Epidermal melanocyte (primary cell): ENCODE measurements at regions not wholly inside any gene's neighbourhood (a gene's known extent, or its start where the extent isn't known, plus 50 kb on each side); places are given as distances from the start of the nearest gene placed in this dataset.

Experiments
- DNase-seq: peaks from one replicate; pipeline ENCODE4 v3.0.0; 2011; ENCODE audit warnings: low spot score; ENCODE audit not compliant: insufficient read length

DNA sequence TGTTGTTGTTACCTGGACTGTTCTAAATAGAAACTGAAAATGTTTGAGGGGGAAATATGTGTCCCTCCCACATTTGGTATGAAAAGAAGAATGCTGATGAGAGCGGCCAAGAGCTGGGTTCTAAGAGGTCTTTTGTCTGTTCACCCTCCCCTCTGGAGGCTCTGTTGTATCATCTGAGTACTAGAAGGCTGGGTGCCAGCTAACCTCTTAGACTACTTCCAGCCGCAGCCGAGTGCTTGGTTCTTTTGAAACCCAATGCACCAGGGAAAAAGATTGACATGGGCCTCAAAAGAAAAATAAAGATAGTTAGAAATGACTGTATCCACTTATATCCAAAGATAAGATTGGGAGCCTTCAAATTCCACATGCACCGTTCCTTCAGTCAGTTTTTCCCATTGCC is 255.9 kb downstream of the TXNL1 start:
- DNase-seq: no peak

DNA sequence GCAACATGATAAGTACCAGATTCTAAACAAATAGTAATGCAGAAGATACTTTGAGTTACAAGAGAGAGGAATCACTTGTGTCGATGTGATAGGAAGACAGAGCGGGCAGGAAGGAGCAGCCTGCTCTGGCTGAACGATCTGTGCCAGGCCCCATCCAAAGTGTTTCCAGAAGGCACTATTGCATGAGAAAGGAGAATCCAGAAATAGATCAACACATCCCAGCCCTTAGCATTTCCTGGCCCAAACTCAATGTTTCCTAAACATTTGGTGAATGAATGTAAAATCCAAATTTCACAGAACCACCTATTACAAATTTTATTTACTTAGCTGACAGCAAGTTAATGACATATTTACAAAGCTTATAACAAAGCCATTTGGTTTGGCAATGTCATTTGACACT is 257.2 kb downstream of the TXNL1 start:
- no peak for DNase-seq

DNA sequence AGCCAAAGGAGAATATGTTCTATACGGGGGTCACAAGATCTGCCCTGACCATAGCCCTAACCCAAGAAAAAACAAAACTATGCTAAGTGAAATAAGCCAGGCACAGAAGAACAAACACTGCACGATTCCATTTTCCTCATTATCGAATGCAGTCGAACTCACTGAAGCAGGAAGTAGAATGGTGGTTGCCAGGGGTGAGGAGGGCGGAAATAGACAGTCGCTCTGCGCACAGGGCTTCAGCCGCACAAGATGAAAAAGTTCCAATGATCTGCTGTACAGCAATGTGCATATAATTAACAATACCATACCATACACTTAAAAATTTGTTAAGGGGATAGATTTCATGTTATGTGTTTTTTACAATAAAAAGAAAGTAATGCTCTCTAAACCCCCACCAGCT is 257.7 kb downstream of the TXNL1 start:
- DNase-seq: no peak

DNA sequence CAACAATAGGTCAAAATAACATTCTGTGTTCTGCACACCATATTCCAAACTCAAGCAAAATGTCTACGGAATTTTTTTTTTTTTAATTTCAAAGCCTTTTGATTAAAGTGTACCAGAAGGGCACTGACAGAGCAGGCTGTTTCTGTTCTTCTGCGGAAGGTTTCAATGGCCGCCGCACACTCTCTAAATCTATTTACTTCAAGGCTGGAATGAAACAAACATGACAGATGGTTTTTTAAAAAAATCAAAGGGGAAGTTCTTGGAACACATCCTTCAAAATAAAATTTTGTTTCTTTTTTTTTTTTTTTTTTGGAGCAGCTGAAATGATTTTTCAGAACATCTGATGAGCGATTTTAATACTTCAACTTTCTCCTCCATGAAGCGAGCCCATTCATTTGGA is 259.1 kb downstream of the TXNL1 start:
- DNase-seq: no peak

DNA sequence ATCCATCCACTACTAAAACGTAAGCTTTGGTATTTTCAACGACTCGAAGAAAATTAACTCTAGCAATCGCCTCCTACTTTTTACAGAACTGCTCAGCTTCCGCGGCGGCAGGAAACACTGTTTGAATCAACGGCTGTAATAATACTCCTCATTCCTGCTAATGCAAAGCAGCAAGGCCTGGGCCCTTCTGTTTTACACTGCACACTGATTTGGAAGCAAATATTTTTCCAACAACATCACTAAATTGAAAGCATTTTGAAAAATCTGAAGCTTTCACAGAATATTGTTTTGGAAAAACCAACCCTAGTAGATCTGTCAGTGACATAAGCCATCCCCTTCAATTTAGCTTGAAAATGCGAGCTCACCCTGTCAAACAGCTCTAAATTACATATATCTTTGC is 261.2 kb downstream of the TXNL1 start:
- DNase-seq: no peak

DNA sequence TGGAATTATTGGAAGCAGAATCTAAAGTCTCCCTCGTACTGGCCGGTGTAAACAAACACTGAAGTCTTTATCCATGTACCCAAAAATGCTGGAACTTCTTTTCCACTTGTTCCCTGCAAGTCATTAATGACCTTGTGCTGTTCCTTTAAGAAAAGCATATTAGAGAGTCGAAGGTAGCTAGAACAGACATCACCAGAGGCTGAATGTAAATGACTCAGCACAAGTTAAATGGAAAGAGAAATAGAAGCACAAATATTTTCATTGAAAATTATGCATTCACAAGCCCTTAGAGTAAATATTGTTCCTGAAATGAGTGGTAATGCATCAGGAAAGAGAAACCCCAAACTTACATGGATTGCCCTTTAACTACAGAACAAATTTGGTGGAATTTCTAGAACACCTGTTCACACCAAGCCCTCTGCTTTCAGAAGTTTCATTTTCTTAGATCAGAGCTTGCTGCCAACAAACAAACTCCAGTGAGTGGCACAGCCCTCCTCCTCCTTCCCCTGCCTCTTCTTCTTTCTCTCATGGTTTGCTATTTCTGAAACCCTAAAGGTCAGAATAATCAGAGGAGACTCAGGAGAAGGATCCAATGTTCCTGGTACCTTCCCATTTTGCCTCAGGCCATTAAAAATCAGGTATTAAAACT is 264.3 kb downstream of the TXNL1 start:
- DNase-seq: no peak

DNA sequence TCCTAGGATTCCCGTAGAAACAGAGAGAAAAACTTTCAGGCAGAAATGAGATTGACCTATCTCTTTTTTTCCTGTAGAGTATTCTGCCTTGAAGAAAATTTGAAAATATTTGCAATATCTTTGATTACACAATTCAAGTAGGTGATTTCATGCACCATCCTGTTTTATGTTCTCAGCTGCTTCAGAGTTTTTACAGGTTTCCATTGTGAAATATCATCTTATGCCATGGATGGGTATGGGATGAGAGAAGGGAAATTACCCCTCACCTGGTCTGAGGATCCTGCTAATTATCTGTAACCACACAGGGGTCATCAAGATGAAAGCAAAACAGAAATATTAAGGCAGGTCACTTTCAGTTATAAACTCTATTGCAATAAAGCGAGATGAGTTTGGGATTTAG is 264.8 kb downstream of the TXNL1 start:
- DNase-seq: no peak

DNA sequence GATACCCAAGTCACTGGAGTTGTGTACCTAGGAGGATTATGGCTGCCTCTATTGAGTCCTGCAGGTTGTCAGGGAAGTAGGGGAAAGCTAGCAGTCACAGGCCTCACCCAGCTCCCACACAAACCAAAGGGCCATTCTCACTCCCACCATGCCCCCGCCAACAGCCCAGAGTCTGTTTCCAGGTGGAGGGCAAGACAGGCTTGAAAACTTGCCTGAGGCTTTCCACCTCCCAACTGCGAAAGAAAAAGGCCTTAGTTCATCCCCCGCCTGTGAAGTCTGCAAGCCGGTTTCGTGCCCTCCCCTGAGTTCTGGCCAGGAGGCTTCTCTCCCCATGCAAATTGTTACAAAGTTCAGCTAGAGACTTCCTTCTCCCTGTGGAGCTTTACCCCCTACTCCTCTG is 270.3 kb downstream of the TXNL1 start:
- DNase-seq: no peak

DNA sequence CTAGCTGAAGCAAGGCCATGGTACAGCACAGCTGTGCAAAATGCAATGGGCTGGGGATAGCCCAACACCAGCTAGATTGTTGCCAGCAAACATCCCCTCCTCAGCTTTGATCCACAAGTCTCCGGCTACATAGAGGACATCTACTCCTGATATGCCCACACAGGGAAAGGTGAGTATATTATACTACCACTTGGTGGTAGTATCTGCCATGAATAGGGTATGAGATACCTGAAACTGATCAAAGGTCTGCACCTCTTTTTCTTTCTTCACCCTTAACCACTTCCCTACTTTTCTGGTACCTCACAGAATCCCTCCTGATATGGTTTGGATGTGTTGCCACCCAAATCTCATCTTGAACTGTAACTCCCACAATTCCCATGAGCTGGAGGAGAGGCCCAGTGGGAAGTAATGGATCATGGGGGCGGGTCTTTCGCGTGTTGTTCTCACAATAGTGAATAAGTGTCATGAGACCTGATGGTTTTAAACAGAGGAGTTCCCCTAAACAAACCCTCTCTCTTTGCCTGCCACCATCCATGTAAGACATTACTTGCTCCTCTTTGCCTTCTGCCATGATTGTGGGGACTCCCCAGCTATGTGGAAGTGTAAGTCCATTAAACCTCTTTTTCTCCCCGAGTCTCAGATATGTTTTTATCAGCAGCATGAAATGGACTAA is 279.6 kb downstream of the TXNL1 start:
- DNase-seq: no peak

DNA sequence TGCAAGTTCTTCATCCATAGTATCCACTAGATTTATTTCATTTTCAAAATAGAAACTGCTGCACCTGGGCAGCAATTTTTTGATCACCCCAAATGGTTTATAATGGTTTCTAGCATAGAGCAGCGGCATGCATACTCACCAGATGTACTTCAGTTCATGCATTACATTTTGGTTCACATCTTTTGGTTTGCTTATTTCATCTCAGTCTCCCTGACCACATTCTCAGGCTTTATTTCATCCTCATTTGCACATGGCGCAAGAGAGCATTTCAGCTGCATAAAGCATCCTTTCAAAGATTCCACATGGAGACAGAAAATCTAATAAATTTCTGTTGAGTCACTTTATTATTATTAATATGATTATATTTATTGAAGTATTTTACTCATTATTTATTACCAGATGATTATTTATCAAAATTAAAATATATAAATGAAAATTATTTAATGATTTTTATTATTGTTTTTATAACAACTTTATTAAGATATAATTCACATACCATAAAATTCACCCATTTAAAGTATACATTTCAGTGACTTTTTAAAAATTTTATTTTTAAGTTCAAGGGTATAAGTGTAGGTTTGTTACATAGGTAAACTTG is 284.6 kb downstream of the TXNL1 start:
- DNase-seq: no peak

DNA sequence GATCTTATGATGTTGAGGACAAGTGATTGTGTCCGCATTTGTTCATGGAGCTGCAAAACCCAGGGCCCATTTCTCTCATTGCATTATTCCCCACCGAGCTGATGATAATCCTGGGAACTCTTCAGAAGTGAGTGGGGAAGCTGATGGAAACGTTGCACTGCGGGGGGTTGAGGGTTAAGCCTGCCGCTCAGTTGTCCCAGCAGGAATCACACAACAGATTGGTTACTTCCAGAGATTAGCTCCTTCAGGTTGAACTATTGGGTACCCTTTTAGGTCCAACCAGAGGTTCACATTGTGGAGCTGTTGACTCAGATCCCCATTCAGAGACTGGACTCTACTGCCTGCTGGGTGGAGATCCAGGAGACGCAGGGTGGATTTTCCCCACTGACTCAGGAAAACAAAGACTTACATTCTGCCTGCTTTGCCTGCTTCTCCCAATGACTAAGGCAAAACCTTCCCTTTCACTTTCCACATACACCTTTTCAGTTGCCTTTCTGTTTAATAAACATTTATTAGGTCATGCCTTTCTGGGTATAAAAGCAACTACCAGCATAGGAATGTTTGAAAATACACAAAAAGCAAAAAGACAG is 286.4 kb downstream of the TXNL1 start:
- DNase-seq: no peak

DNA sequence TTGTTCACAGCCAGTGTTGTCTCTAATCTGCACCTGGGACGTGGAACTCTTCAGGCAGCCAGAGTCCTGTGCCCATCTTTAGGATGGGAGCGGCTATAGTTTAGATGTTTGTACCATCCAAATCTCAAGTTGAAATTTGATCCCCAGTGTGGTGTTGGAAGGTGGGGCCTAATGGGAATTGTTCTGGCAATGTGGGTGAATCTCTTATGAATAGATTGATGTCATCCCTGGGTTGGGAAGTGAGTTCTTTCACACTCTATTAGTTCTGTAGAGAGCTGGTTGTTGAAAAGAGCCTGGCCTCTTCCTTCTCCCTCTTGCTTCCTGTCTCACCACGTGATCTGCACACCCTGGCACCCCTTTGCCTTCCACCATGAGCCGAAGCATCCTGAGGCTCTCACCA is 300.9 kb downstream of the TXNL1 start:
- DNase-seq: no peak

DNA sequence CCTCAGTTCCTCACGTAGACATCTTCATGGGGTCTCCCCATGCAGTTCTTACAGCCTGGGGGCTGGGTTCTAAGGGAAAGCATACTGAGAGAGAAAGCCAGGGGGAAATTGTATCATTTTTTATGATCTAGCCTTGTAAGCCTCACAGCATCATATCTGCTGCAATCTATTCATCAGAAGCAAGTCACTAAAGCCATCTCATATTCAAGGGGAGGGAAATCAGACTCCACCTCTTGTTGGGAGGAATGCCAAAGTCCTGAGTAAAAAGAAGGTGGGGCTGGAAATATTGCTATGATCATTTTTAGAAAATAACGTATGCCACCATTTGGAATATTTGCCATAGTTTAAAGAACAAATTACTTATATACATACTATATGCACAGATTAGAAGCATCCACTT is 304.6 kb downstream of the TXNL1 start:
- DNase-seq: no peak

DNA sequence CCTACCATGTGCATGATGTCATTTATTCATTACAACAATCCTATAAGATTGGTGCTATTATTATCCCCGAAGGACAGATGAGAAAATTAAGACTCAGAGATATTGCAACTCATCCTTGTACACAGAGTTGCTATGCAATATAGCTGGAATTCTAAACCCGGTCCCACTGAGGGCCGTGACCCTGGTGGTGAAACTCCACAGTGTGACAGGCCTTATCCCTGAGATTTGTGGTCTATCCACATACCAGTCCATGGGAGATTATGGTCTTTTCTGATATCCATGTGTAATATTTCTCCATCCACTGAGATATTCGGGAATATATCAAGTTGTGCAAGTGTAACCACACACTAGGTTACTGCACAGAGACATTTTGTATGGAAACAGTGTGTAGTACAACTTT is 305.2 kb downstream of the TXNL1 start:
- no peak for DNase-seq

DNA sequence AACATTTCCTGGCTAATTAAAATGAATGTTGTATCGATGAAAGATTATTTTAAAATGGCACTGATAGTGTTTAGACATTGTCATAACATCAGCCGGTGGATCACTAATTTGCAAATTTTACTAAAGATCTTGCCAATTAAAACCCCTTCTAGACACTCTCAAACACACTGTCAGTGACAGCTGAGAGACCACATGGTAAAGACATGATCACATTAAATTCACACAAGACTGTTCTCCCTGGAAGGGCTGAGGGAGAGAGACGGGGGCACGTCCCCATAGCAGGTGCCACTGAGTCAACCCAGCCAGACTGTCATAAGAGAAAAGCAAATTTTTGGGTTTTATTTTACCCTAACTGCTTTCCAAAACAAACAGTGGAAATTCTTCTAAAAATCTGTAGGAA is 306.0 kb downstream of the TXNL1 start:
- no peak for DNase-seq

DNA sequence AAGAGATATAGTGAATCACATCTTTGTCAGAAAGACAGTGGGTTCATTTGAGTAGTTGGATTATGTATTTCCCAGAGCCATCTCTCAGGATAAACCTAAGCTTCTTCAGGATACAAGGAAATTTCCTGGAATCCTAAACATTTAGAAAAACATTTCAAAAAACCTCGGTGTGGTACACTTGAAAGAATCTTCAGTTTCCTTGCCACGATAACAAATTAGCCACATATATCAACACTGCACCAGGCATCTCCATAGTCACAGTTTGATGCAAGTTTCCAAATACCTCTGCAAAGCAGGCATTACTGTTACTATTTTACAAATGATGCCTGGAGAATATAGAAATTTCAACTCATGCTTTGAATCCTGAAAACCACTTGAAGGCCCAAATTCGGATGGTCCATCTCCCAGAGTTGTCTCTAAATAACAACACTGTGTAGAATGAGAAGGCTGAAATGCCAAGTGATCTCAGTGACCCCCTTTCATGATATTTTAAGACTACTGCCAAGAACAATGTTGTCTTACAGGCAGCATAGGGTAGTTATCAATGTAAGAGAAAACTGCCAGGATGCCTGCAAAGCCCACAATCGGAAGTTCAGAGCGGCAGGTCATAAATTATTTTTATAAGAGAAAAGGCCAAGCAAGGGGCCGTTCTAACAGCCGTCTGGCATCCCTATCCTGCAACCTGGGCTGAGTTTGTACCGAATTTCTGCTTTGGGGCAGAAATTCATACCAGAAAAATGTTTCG is 307.9 kb downstream of the TXNL1 start:
- no peak for DNase-seq

DNA sequence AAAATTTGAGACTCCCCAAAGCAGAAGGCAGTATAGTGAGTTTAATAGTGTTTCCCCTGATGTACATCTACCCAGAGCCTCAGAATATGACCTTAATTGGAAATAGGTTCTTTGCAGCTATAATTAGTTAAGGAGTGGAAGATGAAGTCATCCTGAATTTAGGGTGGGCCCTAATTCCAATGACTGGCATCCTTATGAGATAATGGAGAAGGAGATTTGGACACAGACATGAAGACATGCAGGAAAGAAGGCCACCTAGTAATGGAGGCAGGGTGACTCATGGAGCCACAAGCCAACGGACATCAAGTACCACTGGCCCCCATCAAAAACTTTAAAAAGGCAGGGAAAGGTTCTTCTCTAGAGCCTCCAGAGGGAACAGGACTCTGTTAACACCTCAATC is 308.9 kb downstream of the TXNL1 start:
- DNase-seq: no peak

DNA sequence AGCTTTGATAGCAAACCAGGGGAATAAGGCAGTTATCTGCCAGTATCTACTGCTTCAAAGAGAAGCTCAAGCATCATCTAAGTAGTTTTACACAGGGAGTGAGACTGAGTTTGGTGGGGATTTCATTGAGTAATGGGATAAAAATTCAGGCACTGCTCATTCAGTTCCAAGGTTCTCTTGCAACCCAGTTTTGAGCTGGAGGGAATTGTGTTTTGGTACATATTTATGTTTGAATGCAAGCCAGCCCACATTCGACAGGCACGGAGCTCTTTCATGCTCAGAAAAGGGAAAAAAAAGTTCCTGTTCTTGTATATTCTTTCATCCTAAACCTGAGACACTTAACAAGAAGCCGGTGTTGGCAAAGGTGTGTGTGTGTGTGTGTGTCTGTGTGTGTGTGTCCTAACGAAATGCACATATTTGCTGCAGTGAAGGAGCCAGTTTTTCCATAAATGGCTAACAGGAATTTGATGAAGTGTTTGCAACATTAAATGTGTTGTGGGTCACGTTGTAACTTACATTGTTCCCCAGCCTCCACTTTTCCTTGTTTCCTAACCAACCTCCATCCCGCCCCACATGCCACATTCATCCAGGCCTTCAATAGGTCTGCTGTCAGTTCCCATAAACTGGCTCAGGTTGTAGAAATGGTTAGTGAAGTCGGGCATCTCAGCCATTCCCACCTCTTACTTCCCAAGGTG is 311.1 kb downstream of the TXNL1 start:
- DNase-seq: no peak

DNA sequence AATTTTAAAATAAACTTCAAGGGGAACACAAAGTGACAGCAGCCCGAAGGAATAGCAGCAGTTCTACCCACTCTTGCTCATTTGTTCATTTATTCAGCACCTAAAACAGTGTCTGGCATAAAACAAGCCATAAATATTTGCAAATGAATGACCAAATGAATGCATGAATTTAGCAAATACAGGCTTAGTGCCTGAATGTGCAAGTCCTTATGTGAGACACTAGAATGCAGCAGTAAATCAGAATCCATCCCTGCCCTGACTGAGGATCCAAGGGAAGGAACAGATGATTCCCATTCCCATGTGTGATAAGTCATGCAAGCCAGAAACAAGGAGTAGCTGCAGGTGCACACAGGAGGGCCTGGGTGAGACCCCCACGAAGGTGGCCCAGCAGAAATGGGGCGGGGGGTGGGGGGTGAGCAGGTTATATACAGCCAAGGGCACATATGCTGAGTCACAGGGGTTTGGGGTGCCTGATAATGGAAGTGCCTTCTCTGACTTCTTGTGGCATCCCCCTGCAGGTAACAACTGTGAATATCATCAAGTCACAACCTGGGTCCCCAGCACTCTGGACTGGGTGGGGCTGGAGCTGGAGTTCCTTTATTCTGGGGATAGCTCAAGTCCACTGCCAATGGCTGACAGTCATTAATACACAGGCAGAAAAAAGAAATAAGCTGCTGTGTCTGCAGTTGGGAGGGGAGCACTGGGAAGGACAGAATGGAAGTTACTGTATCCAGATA is 311.9 kb downstream of the TXNL1 start:
- DNase-seq: no peak

DNA sequence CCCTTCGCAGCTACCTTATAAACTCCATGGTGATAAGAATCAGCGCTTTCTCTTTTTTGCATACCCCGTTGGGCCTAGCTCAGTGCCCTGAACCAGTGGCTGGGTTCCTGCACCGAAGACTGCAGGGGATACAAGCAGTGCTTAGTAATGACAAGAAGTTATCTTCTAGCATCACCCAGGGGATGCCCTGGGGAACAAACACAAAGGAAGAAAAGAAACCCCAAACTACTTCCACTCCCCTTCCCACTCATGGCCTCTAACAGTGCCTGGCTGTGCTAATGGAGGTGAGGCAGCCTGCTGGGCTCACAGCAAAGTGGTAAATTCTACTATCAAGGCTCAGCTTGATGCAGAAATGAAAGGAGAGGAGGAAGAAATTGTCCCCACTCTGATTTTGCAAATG is 314.7 kb downstream of the TXNL1 start:
- DNase-seq: no peak

DNA sequence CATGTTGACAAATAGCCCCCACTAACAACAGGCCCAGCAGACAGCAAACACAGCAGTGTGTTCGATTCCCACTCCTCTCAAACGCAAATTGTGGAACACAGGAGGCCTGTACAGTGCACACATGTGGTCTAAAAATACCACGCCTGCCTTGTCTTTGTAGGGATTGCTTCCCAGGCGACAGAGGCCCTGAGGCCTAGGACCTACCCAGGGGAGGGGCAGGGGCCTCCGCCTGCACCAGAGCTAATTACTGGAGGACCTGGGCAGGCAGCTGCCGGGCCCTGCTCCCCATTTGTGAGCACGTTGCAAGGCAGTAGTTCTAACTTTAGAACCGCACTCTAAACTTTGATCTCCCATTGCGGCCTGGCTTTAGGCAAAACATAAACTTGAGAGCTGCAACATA is 316.0 kb downstream of the TXNL1 start:
- no peak for DNase-seq
